Colonic mucosa (tissue), 4 donors: ENCODE measurements at regions not wholly inside any gene's neighbourhood (a gene's known extent, or its start where the extent isn't known, plus 50 kb on each side); places are given as distances from the start of the nearest gene placed in this dataset.
"Not testable (repeated sequence)": the region's sequence is repeated elsewhere in the genome, so short reads cannot be mapped to it uniquely, and the experiment has no call there.

Experiments used
- DNase-seq: peaks from one replicate; pipeline ENCODE4 v3.0.0-alpha.2; 2020
- H3K27ac ChIP-seq: fragments of 200-600 bp; one replicate; pipeline ENCODE4 v1.8.0; 2021
- H3K27me3 ChIP-seq: fragments of 200-600 bp; one replicate; pipeline ENCODE4 v1.8.0; 2021
- H3K36me3 ChIP-seq: fragments of 200-600 bp; one replicate; pipeline ENCODE4 v1.8.0; 2021
- H3K4me1 ChIP-seq: fragments of 200-600 bp; one replicate; pipeline ENCODE4 v1.8.0; 2021; ENCODE audit warnings: mild to moderate bottlenecking
- H3K4me3 ChIP-seq: fragments of 200-600 bp; one replicate; pipeline ENCODE4 v1.8.0; 2021
- H3K9ac ChIP-seq, 2 donors: one replicate each; pipeline ENCODE4 v1.7.0; 2013; ENCODE audit warnings: control low read depth in 2 of 2, low read depth in 2 of 2, low read length in 2 of 2
- H3K9me3 ChIP-seq: fragments of 200-600 bp; one replicate; pipeline ENCODE4 v1.8.0; 2021
- intact Hi-C: fragments of 100-400 bp; cut with DNase I; formaldehyde crosslinking; loops from one replicate; pipeline ENCODE4 v1.14.1; 2022
- TF ChIP-seq, protein P1 (sequence below): fragments of 200-600 bp; IDR thresholded peaks from one replicate; pipeline ENCODE4 v1.8.0; 2022; ENCODE audit warnings: antibody characterized with exemption, mild to moderate bottlenecking
- donor health status: healthy.
- donor health status: DM: no; HTN: no; CAD: no.
- donor health status: DM: no; HTN: no; CAD: no.

DNA sequence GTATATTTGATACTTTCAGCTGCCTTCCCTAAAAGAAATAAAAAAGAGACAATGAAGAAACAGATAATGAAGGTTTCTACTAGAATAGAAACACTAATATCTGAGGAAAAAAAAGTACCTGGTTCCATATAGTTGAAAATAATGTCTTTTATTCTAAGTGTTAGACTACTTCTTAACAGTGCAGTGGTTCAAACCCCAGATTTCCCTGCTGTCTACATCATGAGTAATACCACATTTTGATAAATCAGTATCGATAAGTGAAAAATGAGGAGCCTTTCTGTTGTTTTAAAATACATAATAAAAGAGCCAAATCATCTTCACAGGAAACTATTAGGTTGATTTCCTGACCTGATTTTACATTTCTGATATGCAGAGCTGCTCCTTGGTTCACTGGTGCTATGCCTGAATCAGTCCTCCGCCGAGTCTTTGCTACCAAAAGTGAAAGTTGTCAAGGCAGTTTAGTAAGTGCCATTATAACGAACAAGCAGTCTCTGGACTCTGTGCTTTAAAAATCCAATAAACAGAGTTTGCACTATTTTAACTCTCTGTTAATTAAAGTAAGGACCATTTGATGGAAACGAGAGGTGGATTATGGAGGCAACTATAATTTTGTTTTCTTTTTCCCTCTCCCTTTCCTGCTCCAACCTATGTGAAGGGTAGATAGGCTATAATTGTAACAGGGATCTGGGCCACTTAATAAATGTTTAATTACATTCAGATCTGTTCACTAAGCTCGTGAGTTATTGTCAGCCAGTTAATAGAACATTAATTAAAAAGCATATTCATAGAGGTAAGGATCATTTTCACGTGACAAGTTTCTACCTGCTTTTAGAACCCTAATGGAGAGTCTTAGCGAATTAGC is 724.5 kb upstream of the RAG2 start:
- TF ChIP-seq, protein P1, sequence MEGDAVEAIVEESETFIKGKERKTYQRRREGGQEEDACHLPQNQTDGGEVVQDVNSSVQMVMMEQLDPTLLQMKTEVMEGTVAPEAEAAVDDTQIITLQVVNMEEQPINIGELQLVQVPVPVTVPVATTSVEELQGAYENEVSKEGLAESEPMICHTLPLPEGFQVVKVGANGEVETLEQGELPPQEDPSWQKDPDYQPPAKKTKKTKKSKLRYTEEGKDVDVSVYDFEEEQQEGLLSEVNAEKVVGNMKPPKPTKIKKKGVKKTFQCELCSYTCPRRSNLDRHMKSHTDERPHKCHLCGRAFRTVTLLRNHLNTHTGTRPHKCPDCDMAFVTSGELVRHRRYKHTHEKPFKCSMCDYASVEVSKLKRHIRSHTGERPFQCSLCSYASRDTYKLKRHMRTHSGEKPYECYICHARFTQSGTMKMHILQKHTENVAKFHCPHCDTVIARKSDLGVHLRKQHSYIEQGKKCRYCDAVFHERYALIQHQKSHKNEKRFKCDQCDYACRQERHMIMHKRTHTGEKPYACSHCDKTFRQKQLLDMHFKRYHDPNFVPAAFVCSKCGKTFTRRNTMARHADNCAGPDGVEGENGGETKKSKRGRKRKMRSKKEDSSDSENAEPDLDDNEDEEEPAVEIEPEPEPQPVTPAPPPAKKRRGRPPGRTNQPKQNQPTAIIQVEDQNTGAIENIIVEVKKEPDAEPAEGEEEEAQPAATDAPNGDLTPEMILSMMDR, result no peak
- H3K27me3 ChIP-seq, result no peaks in the 10 kb centered on the region
- no peaks in the 10 kb centered on the region for H3K4me1 ChIP-seq
- DNase-seq, result no peak
- H3K9ac ChIP-seq, result no peak overlapping the region
- no peak overlapping the region for H3K27ac ChIP-seq
- H3K4me3 ChIP-seq, result no peak overlapping the region
- H3K36me3 ChIP-seq, result no peaks in the 10 kb centered on the region
- no peaks in the 10 kb centered on the region for H3K9me3 ChIP-seq
- intact Hi-C loops, result no loop called here

DNA sequence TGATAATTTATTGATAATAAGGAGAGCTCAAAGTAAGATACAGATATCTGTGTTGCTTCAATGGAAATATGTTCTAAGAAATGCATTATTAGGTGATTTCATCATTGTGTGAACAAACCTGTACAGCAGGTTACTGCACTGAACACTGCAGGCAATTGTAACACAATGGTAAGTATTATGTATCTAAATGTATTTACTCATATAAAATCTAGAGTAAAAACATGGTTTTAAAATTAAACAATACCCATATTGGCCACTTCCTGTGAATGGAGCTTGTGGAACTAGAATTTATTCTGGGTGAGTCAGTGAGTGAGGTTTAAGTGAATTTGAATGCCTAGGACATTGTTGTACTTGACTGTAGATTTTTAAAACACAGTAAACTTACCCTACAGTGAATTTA is 722.9 kb upstream of the RAG2 start:
- no peaks in the 10 kb centered on the region for H3K9me3 ChIP-seq
- no peaks in the 10 kb centered on the region for H3K4me1 ChIP-seq
- no peaks in the 10 kb centered on the region for H3K36me3 ChIP-seq
- no peak for DNase-seq
- TF ChIP-seq, protein P1, result no peak
- H3K9ac ChIP-seq, result no peak overlapping the region
- no peak overlapping the region for H3K27ac ChIP-seq
- H3K4me3 ChIP-seq, result no peak overlapping the region
- intact Hi-C loops, result no loop called here
- H3K27me3 ChIP-seq, result no peaks in the 10 kb centered on the region

DNA sequence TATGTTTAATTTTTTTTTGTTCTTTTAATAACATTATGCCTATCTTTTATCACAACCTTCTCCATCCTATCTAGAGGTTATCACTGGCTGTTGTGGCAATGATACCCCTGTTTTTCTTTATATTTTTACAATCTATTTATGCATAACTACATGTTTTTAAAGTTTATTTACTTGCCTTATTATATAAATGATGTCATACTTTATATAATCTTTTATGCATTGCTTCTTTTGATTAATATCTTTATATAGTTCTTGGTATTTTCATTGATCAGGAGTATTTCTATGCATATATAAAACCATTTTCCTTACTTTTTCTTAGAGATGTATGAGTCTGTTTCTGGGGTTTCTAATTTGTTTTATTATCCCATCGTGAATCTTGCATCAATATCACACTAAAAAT is 719.8 kb upstream of the RAG2 start:
- TF ChIP-seq, protein P1, result no peak
- H3K27ac ChIP-seq, result no peak overlapping the region
- H3K9ac ChIP-seq, result no peak overlapping the region

DNA sequence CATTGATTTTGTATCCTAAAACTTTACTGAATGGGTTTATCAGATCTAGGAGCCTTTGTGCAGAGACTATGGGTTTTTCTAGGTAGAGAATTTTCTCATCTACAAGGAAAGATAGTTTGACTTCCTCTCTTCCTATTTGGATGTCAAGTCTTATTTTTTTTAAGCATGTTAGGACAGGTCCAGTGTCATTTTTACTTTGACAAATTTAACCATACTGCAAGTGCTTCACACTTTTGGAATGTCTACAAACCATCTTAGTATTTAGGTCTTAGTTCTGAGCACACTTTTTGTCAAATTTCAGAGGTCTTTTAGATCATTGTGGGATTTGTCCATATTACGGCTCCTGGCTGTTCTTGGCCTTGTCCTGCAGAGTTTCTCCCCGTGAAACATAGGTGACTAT is 715.2 kb upstream of the RAG2 start:
- Histone ChIP-seq H3K4me3 (no peak overlapping the region), H3K4me1 (no peaks in the 10 kb centered on the region), H3K36me3 (no peaks in the 10 kb centered on the region), H3K27me3 (no peaks in the 10 kb centered on the region), H3K9ac (no peak overlapping the region), H3K9me3 (no peaks in the 10 kb centered on the region), H3K27ac (no peak overlapping the region)
- TF ChIP-seq, protein P1, result no peak
- no peak for DNase-seq
- intact Hi-C loops, result no loop called here

More for the DNA sequence above, 719.8 kb upstream of the RAG2 start:
- H3K9me3 ChIP-seq, result no peaks in the 10 kb centered on the region
- no peaks in the 10 kb centered on the region for H3K36me3 ChIP-seq
- H3K4me1 ChIP-seq, result no peaks in the 10 kb centered on the region
- no peak overlapping the region for H3K4me3 ChIP-seq
- intact Hi-C loops, result no loop called here
- DNase-seq, result no peak
- no peaks in the 10 kb centered on the region for H3K27me3 ChIP-seq

DNA sequence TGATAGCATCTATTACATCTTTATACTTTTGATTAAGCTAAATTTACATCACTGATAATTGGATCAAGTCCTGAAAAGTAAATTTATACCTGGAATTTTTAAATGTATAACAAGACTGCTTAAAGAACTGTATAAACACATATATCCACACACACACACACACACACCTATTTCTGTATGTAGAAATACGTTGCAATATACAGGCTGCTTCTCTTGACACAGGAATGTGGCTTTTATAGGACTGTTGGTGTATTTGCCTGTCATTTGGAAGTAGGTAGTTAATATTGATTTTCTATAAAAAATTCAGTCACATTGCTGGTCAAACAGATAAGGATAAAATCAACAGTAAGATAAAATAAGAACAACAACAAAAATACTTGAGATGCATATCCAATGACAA is 708.5 kb upstream of the RAG2 start:
- H3K27ac ChIP-seq, result no peak overlapping the region
- H3K27me3 ChIP-seq, result no peaks in the 10 kb centered on the region
- H3K9ac ChIP-seq, result no peak overlapping the region
- intact Hi-C loops, result no loop called here
- DNase-seq, result no peak
- no peaks in the 10 kb centered on the region for H3K4me1 ChIP-seq
- H3K4me3 ChIP-seq, result no peak overlapping the region
- TF ChIP-seq, protein P1, result no peak
- H3K9me3 ChIP-seq, result no peaks in the 10 kb centered on the region
- no peaks in the 10 kb centered on the region for H3K36me3 ChIP-seq

DNA sequence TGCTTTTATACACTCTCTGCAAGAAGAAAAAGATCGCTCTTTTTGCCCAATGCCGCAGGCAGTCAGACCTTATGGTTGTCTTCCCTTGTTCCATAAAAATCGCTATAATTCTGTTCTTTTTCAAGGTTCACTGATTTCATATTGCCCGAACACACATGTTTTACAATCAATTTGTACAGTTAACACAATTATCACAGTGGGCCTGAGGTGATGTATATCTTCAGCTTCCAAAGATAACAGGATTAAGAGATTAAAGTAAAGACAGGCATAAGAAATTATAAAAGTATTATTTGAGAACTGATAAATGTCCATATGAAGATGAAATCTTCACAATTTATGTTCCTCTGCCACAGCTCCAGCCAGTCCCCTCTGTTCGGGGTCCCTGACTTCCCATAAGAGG is 703.4 kb upstream of the RAG2 start:
- DNase-seq, H3K9me3 ChIP-seq, H3K9ac ChIP-seq, H3K27me3 ChIP-seq, intact Hi-C loops, H3K4me1 ChIP-seq, H3K4me3 ChIP-seq, H3K36me3 ChIP-seq, H3K27ac ChIP-seq: not testable (repeated sequence)
